ENCODE measurements at regions not wholly inside any gene's neighbourhood (a gene's known extent, or its start where the extent isn't known, plus 50 kb on each side); places are given as distances from the start of the nearest gene placed in this dataset.

- H3K27ac ChIP-seq (ENCODE audit: low read depth, low read length): no peak overlapping the region
- no peaks in the 10 kb centered on the region for H3K27me3 ChIP-seq (replicated peaks in 1 of 4; ENCODE audit: control insufficient read depth in 3 of 4, extremely low read depth in 1 of 4, insufficient read depth in 3 of 4, low read length in 3 of 4)
- H3K9ac ChIP-seq (replicated peaks in 1 of 4; ENCODE audit: extremely low read depth in 1 of 4, low read depth in 3 of 4, low read length in 3 of 4): no peak overlapping the region
- POLR2A ChIA-PET (ENCODE audit: partially characterized antibody): interaction anchor here (0.6 kb wide), 1 partner anchor 247 kb away, joined by 3 read pairs; no protein-coding TSS in a partner anchor
- H2BK15ac ChIP-seq (ENCODE audit: low read length): no peak overlapping the region
- no peak overlapping the region for H2AFZ ChIP-seq (ENCODE audit: low read length)
- no peak overlapping the region for H4K8ac ChIP-seq (ENCODE audit: extremely low read depth, insufficient read depth, low read length)
- no peaks in the 10 kb centered on the region for H3K79me2 ChIP-seq (ENCODE audit: control insufficient read depth in 1 of 2, insufficient read depth in 2 of 2, low read length in 2 of 2)
- H3K79me1 ChIP-seq (ENCODE audit: low read depth, low read length): no peaks in the 10 kb centered on the region
- no peak overlapping the region for H3K4ac ChIP-seq (replicated peaks; ENCODE audit: insufficient read length, low read depth, low read length)
- H3K23ac ChIP-seq (ENCODE audit: insufficient read length): no peak overlapping the region
- no peaks in the 10 kb centered on the region for H4K20me1 ChIP-seq (replicated peaks in 1 of 2; ENCODE audit: control insufficient read depth in 1 of 2, insufficient read depth in 2 of 2, low read length in 2 of 2)
- TF ChIP-seq ATF2 (IDR thresholded peaks at IDR 0.05; ENCODE audit: low read length): no peak
- no peak for TF ChIP-seq CTCF (IDR thresholded peaks at IDR 0.05; ENCODE audit: control extremely low read depth in 1 of 3, insufficient read depth in 1 of 3, low read depth in 1 of 3, low read length in 3 of 3)
- TF ChIP-seq SP1 (IDR thresholded peaks at IDR 0.05; ENCODE audit: low read depth, low read length): no peak
- no peak for TF ChIP-seq MAFK (IDR thresholded peaks at IDR 0.05; ENCODE audit: low read depth, low read length)
- no peak for TF ChIP-seq TAF7 (optimal IDR thresholded peaks at IDR 0.05; ENCODE audit: borderline replicate concordance, low read depth, low read length)
- no peak for TF ChIP-seq SP4 (IDR thresholded peaks at IDR 0.05; ENCODE audit: low read length)
- no peak overlapping the region for H2AK5ac ChIP-seq (ENCODE audit: low read depth, low read length)
- H3K36me3 ChIP-seq (ENCODE audit: control insufficient read depth in 2 of 4, insufficient read depth in 4 of 4, low read length in 3 of 4): no peaks in the 10 kb centered on the region
- no peak overlapping the region for H4K5ac ChIP-seq (ENCODE audit: insufficient read length, low read depth, low read length)
- no peak overlapping the region for H3K56ac ChIP-seq (replicated peaks; ENCODE audit: insufficient read length, low read depth, low read length)
- DNase-seq (ENCODE audit: low read depth in 1 of 2, low spot score in 2 of 2) (no peak), FAIRE-seq (no peak)
- H3K4me2 ChIP-seq (ENCODE audit: insufficient read depth in 1 of 2, low read depth in 2 of 2, low read length in 2 of 2): no peak overlapping the region
- H3K18ac ChIP-seq (ENCODE audit: extremely low read depth, low read length): no peak overlapping the region
- H3K9me3 ChIP-seq (ENCODE audit: insufficient read depth in 2 of 2, low read depth in 1 of 2, low read length in 1 of 2): no peaks in the 10 kb centered on the region
- no peaks in the 10 kb centered on the region for H3K4me1 ChIP-seq (replicated peaks in 1 of 4; ENCODE audit: control insufficient read depth in 3 of 4, insufficient read depth in 4 of 4, low read length in 3 of 4)
- H2BK5ac ChIP-seq (ENCODE audit: low read depth, low read length): no peak overlapping the region
- no peak overlapping the region for H3K4me3 ChIP-seq (ENCODE audit: extremely low read depth in 1 of 4, insufficient read depth in 2 of 4, low read depth in 3 of 4, low read length in 4 of 4)
- CTCF ChIA-PET (ENCODE audit: partially characterized antibody): no interaction called here
- no peak overlapping the region for H3K14ac ChIP-seq (ENCODE audit: insufficient read length)
- no peak overlapping the region for H4K91ac ChIP-seq (replicated peaks; ENCODE audit: insufficient read length, low read length)
- no peaks in the 10 kb centered on the region for H3K23me2 ChIP-seq (ENCODE audit: low read depth, low read length)
- 96% methylated on average over 4 of the region's 4 CpGs; no CpG with 5 or more reads in 1 of the 2 experiments for WGBS, 2 experiments (ENCODE audit: extremely low coverage in 1 of 2, insufficient coverage in 1 of 2, insufficient read length in 1 of 2, insufficient replicate concordance in 2 of 2, low coverage in 1 of 2, low lambda C conversion rate in 2 of 2, missing lambda C conversion rate in 1 of 2)
- H2BK20ac ChIP-seq (ENCODE audit: low read length): no peak overlapping the region
- no peak overlapping the region for H2BK120ac ChIP-seq (replicated peaks; ENCODE audit: low read depth, low read length)
- H2BK12ac ChIP-seq (ENCODE audit: low read depth, low read length): no peak overlapping the region
Observed at GRCh38 chr7:67683628-67684027, 687.0 kb downstream of the TYW1 start.

Data from H1 (cell line).